T-helper 1 cell treated with Interleukin-12 subunit alpha and Interleukin-12 subunit beta and Interleukin-4 antibody, amounts not matched to agents 30 μg/mL and 1 μg/mL, for 36 hours (primary cell): ENCODE measurements at regions not wholly inside any gene's neighbourhood (a gene's known extent, or its start where the extent isn't known, plus 50 kb on each side); places are given as distances from the start of the nearest gene placed in this dataset.

ENCODE experiments used
- H3K27ac Mint-ChIP-seq: one replicate; pipeline ENCODE4 v1.8.0; 2021; ENCODE audit warnings: mild to moderate bottlenecking, mixed read lengths
- H3K27me3 Mint-ChIP-seq: one replicate; pipeline ENCODE4 v1.8.0; 2021; ENCODE audit warnings: low read depth, mixed read lengths
- H3K36me3 Mint-ChIP-seq: one replicate; pipeline ENCODE4 v1.8.0; 2021; ENCODE audit warnings: low read depth, mixed read lengths
- H3K4me1 Mint-ChIP-seq: one replicate; pipeline ENCODE4 v1.8.0; 2021; ENCODE audit warnings: low read depth, mixed read lengths
- H3K4me3 Mint-ChIP-seq: one replicate; pipeline ENCODE4 v1.8.0; 2021; ENCODE audit warnings: mild to moderate bottlenecking, moderate library complexity, mixed read lengths
- H3K9me3 Mint-ChIP-seq: one replicate; pipeline ENCODE4 v1.8.0; 2021; ENCODE audit warnings: mixed read lengths

- no peak overlapping the region for H3K4me3 Mint-ChIP-seq
- no peak overlapping the region for H3K27ac Mint-ChIP-seq
- no peaks in the 10 kb centered on the region for H3K27me3 Mint-ChIP-seq
- H3K36me3 Mint-ChIP-seq, result no peaks in the 10 kb centered on the region
- H3K9me3 Mint-ChIP-seq, result no peaks in the 10 kb centered on the region
- H3K4me1 Mint-ChIP-seq, result no peaks in the 10 kb centered on the region
These were observed 879.9 kb downstream of the TUSC7 start for GRCh38 chr3:117589454-117589853.

DNA sequence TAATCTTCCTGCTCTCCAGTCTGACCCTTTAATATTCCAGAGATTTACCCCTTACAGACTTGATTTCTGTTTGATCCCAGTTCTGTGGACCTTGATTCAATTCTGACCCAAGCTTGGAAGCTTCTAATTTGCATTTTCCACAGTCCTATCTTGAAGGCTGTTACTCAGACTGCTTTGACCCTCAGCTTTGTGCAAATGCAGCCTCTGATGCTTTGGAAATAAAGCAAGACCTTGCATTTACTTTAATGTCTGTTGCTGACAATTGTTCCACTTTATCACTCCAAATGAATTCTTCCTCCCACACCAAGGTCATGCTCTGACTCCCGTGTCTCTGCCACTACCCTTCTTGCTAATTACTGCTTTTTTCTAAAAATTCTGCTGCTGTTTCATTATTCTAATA is 886.0 kb downstream of the TUSC7 start:
- Mint-ChIP-seq H3K27ac (no peak overlapping the region), H3K4me3 (no peak overlapping the region), H3K36me3 (no peaks in the 10 kb centered on the region), H3K4me1 (no peaks in the 10 kb centered on the region), H3K9me3 (no peaks in the 10 kb centered on the region), H3K27me3 (no peaks in the 10 kb centered on the region)

GRCh38 chr3:117596503-117596902 is 886.9 kb downstream of the TUSC7 start:
- no peaks in the 10 kb centered on the region for H3K9me3 Mint-ChIP-seq
- no peaks in the 10 kb centered on the region for H3K36me3 Mint-ChIP-seq
- no peak overlapping the region for H3K27ac Mint-ChIP-seq
- H3K27me3 Mint-ChIP-seq, result no peaks in the 10 kb centered on the region
- H3K4me3 Mint-ChIP-seq, result no peak overlapping the region
- H3K4me1 Mint-ChIP-seq, result no peaks in the 10 kb centered on the region

DNA sequence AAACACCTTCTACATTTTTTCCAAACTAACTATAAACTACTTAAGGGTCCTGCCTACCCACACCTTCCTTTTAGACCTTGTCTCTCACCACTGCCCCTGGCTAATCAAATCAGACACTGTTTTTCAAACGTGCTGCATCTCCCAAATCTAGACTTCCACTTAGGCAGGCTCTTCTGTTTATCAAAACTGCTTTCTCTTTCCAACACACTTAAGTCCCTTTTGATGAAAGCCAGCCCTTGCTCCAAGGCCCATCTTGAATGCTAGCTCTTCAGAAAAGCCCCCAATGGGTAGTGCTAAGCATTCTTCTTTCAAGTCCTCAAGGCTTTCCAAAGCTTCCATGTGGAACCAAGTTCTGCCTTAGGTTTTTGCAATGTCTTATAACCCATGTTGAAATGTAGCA is 888.3 kb downstream of the TUSC7 start:
- no peaks in the 10 kb centered on the region for H3K9me3 Mint-ChIP-seq
- H3K27ac Mint-ChIP-seq, result no peak overlapping the region
- H3K4me1 Mint-ChIP-seq, result no peaks in the 10 kb centered on the region
- H3K36me3 Mint-ChIP-seq, result no peaks in the 10 kb centered on the region
- no peaks in the 10 kb centered on the region for H3K27me3 Mint-ChIP-seq
- no peak overlapping the region for H3K4me3 Mint-ChIP-seq

- Mint-ChIP-seq H3K36me3 (no peaks in the 10 kb centered on the region), H3K4me1 (no peaks in the 10 kb centered on the region), H3K4me3 (no peak overlapping the region), H3K27ac (no peak overlapping the region), H3K9me3 (no peaks in the 10 kb centered on the region), H3K27me3 (no peaks in the 10 kb centered on the region)
These were observed 890.5 kb downstream of the TUSC7 start for GRCh38 chr3:117600112-117600511.

- Mint-ChIP-seq H3K4me3 (no peak overlapping the region), H3K9me3 (no peaks in the 10 kb centered on the region), H3K27me3 (no peaks in the 10 kb centered on the region), H3K4me1 (no peaks in the 10 kb centered on the region), H3K36me3 (no peaks in the 10 kb centered on the region), H3K27ac (no peak overlapping the region)
These were observed 891.1 kb downstream of the TUSC7 start for GRCh38 chr3:117600666-117601065.

GRCh38 chr3:117602058-117602644 is 892.6 kb downstream of the TUSC7 start:
- Mint-ChIP-seq H3K27ac (no peak overlapping the region), H3K4me1 (no peaks in the 10 kb centered on the region), H3K9me3 (no peaks in the 10 kb centered on the region), H3K36me3 (no peaks in the 10 kb centered on the region), H3K4me3 (no peak overlapping the region), H3K27me3 (no peaks in the 10 kb centered on the region)

GRCh38 chr3:117603097-117603496 is 893.5 kb downstream of the TUSC7 start:
- Mint-ChIP-seq H3K4me3 (no peak overlapping the region), H3K36me3 (no peaks in the 10 kb centered on the region), H3K9me3 (no peaks in the 10 kb centered on the region), H3K4me1 (no peaks in the 10 kb centered on the region), H3K27ac (no peak overlapping the region), H3K27me3 (no peaks in the 10 kb centered on the region)

DNA sequence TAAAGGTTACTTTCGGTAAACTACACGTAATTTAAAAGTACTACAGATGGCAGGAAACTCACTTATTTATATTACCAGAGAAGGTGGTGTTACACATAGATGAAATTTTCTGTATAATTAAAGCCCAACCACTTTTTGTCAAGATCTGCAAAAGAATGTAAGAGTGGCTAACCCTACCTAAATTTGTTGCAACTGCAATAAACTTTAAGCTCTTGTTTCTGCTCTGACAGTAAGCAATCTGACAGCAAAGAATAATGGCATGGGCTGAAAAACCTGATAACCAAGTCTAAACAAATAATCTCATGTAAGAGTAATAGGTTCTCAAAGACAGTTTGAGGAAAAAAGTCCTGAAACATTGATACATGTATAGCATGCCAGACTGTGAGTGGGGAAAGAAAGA is 897.3 kb downstream of the TUSC7 start:
- H3K27me3 Mint-ChIP-seq, result no peaks in the 10 kb centered on the region
- peaks cover 7% of the 10 kb centered on the region for H3K9me3 Mint-ChIP-seq
- H3K4me3 Mint-ChIP-seq, result no peak overlapping the region
- no peak overlapping the region for H3K27ac Mint-ChIP-seq
- no peaks in the 10 kb centered on the region for H3K4me1 Mint-ChIP-seq
- no peaks in the 10 kb centered on the region for H3K36me3 Mint-ChIP-seq

DNA sequence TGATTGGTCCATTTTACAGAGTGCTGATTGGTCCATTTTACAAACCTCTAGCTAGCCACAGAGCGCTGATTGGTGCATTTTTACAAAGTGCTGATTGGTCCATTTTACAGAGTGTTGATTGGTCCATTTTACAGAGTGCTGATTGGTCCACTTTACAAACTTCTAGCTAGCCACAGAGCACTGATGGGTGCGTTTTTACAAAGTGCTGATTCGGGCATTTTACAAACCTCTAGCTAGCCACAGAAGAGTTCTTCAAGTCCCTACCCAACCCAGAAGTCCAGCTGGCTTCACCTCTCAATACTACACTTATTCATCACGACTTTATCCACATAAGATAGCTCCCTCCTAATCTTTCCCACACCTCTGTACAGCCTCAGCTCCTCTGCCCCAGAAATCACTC is 899.8 kb downstream of the TUSC7 start:
- Mint-ChIP-seq H3K36me3 (no peaks in the 10 kb centered on the region), H3K9me3 (peaks cover 7% of the 10 kb centered on the region), H3K27me3 (no peaks in the 10 kb centered on the region), H3K4me3 (no peak overlapping the region), H3K27ac (no peak overlapping the region), H3K4me1 (no peaks in the 10 kb centered on the region)

DNA sequence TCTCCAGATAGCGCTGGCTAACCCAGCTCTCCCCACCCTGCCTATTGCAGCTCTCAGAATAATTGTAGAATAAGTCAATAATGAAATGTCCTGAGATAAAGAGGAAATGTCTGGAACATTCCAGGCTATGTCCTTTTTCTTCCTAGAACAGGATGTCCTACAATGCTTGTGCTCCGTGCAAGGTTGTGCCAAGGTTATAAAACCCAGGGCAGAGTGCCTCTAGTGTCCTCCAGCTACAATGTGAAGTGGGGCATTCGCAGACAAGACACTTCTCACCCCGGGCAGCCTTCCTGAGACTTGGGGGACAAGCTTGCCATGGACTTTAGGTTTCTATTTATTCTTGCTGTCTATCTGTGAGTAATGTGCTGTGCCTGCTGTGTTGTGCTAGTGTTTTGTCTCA is 900.6 kb downstream of the TUSC7 start:
- Mint-ChIP-seq H3K4me1 (no peaks in the 10 kb centered on the region), H3K27ac (no peak overlapping the region), H3K27me3 (no peaks in the 10 kb centered on the region), H3K9me3 (peaks cover 7% of the 10 kb centered on the region), H3K4me3 (no peak overlapping the region), H3K36me3 (no peaks in the 10 kb centered on the region)

DNA sequence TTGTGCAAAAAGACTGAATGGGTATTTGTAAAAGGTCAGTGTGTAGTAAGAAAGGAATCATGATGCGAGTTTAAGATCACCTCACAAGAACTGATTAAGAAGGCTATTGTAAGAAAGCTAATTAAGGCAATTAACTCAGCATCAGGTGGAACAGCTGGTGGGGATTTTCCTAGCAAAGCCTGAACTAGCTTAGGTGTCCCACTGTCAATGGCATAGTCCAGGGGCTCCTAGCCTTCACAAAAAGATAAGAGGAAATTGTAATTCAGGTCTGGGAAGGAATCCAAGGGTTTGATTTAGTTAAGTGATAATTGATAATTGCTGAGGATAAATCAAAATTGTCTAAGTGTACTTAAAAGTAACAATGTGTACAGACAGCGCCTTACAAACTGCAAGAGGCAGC is 901.6 kb downstream of the TUSC7 start:
- peaks cover 7% of the 10 kb centered on the region for H3K9me3 Mint-ChIP-seq
- no peak overlapping the region for H3K4me3 Mint-ChIP-seq
- H3K36me3 Mint-ChIP-seq, result no peaks in the 10 kb centered on the region
- no peaks in the 10 kb centered on the region for H3K27me3 Mint-ChIP-seq
- H3K27ac Mint-ChIP-seq, result no peak overlapping the region
- H3K4me1 Mint-ChIP-seq, result no peaks in the 10 kb centered on the region

GRCh38 chr3:117616227-117616626 is 906.6 kb downstream of the TUSC7 start:
- Mint-ChIP-seq H3K4me1 (no peaks in the 10 kb centered on the region), H3K36me3 (no peaks in the 10 kb centered on the region), H3K9me3 (no peaks in the 10 kb centered on the region), H3K27ac (no peak overlapping the region), H3K27me3 (no peaks in the 10 kb centered on the region), H3K4me3 (no peak overlapping the region)

GRCh38 chr3:117617906-117618305 is 908.3 kb downstream of the TUSC7 start:
- Mint-ChIP-seq H3K4me3 (no peak overlapping the region), H3K27ac (no peak overlapping the region), H3K9me3 (no peaks in the 10 kb centered on the region), H3K36me3 (no peaks in the 10 kb centered on the region), H3K27me3 (no peaks in the 10 kb centered on the region), H3K4me1 (no peaks in the 10 kb centered on the region)

- Mint-ChIP-seq H3K9me3 (no peaks in the 10 kb centered on the region), H3K36me3 (no peaks in the 10 kb centered on the region), H3K4me1 (no peaks in the 10 kb centered on the region), H3K4me3 (no peak overlapping the region), H3K27ac (no peak overlapping the region), H3K27me3 (no peaks in the 10 kb centered on the region)
These were observed 908.9 kb downstream of the TUSC7 start for GRCh38 chr3:117618462-117618861.

DNA sequence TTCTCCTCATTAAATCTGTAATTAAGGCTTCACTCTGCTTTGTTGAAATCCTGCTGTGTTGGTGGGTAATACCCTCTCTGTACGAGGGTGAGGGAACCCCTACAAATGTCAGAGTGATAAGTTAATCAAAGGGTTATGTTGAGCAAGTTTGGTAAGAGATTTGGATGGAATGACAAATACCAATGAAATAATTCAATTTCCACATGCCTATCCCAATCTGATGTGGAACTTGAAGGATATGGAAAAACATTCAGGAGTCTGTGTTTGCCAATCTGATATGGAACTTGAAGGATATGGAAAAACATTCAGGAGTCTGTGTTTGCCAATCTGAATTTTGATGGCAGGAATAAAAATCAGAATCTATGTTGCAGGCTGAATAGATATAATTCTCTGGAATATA is 910.2 kb downstream of the TUSC7 start:
- Mint-ChIP-seq H3K27ac (no peak overlapping the region), H3K36me3 (no peaks in the 10 kb centered on the region), H3K4me3 (no peak overlapping the region), H3K27me3 (no peaks in the 10 kb centered on the region), H3K9me3 (no peaks in the 10 kb centered on the region), H3K4me1 (no peaks in the 10 kb centered on the region)
